NB4 (cell line): ENCODE measurements at regions not wholly inside any gene's neighbourhood (a gene's known extent, or its start where the extent isn't known, plus 50 kb on each side); places are given as distances from the start of the nearest gene placed in this dataset.

Source experiments
- POLR2A ChIP-seq: IDR thresholded peaks from 2 replicates; pipeline ENCODE4 v1.6.1; 2011; ENCODE audit warnings: mild to moderate bottlenecking; ENCODE audit not compliant: insufficient read length; ENCODE audit errors: extremely low read depth
- TF ChIP-seq, protein P1 (sequence below): IDR thresholded peaks from one replicate; pipeline ENCODE4 v1.5.1; 2012; ENCODE audit warnings: low read depth, low read length
- TF ChIP-seq, protein P2 (sequence below): IDR thresholded peaks from 2 replicates; pipeline ENCODE4 v1.6.1; 2011; ENCODE audit warnings: low read depth, low read length

DNA sequence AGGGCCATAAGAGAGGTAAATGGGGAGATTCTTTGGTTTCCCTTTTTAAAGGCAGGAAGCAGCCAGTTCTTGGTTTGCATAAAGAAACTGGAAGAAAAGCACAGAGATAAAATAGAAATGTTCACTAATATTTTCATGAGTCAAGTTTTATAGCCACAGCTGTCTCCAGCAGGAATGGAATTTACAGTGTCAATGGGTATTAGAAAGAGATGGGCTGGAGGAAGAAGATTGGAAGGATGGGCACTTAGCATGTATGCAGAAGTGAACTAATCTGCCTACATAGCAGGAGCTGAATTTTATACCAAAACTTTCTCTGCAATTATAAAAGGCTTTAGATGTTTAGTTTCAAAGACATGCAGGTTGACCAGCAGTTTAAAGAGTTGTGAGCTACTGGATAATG, 521.9 kb upstream of the GOLIM4 start:
- TF ChIP-seq, protein P1, sequence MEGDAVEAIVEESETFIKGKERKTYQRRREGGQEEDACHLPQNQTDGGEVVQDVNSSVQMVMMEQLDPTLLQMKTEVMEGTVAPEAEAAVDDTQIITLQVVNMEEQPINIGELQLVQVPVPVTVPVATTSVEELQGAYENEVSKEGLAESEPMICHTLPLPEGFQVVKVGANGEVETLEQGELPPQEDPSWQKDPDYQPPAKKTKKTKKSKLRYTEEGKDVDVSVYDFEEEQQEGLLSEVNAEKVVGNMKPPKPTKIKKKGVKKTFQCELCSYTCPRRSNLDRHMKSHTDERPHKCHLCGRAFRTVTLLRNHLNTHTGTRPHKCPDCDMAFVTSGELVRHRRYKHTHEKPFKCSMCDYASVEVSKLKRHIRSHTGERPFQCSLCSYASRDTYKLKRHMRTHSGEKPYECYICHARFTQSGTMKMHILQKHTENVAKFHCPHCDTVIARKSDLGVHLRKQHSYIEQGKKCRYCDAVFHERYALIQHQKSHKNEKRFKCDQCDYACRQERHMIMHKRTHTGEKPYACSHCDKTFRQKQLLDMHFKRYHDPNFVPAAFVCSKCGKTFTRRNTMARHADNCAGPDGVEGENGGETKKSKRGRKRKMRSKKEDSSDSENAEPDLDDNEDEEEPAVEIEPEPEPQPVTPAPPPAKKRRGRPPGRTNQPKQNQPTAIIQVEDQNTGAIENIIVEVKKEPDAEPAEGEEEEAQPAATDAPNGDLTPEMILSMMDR = no peak
- no peak for TF ChIP-seq POLR2A
- TF ChIP-seq, protein P2, sequence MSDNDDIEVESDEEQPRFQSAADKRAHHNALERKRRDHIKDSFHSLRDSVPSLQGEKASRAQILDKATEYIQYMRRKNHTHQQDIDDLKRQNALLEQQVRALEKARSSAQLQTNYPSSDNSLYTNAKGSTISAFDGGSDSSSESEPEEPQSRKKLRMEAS = no peak
